ENCODE measurements at regions not wholly inside any gene's neighbourhood (a gene's known extent, or its start where the extent isn't known, plus 50 kb on each side); places are given as distances from the start of the nearest gene placed in this dataset.

- no peak overlapping the region for H3K27ac ChIP-seq (ENCODE audit: extremely low read depth, low read depth, low read length)
- no peak for TF ChIP-seq ZNF621 (tag by site-specific recombination; IDR thresholded peaks at IDR 0.05)
- peak; percentile 98 for TF ChIP-seq PRDM1 (tag by site-specific recombination; IDR thresholded peaks at IDR 0.05)
- no peak for TF ChIP-seq GLIS1 (tag by site-specific recombination; IDR thresholded peaks at IDR 0.05)
- no peaks in the 10 kb centered on the region for H3K4me1 ChIP-seq (ENCODE audit: control insufficient read depth, insufficient read depth, low read length)
- no peaks in the 10 kb centered on the region for H3K9me3 ChIP-seq (ENCODE audit: control insufficient read depth, insufficient read depth, low read depth, low read length)
- POLR2A ChIA-PET: no interaction called here
- no peaks in the 10 kb centered on the region for H3K36me3 ChIP-seq (ENCODE audit: control insufficient read depth in 2 of 2, insufficient read depth in 1 of 2, low read length in 2 of 2)
- no peak overlapping the region for H3K4me3 ChIP-seq (ENCODE audit: low read depth, low read length)
- CTCF ChIA-PET: no interaction called here
Observed at GRCh38 chr2:220845766-220846273, 726.3 kb downstream of the EPHA4 start.

GRCh38 chr2:220847006-220847405 is 725.1 kb downstream of the EPHA4 start:
- Histone ChIP-seq H3K9me3 (ENCODE audit: control insufficient read depth, insufficient read depth, low read depth, low read length) (no peaks in the 10 kb centered on the region), H3K4me3 (ENCODE audit: low read depth, low read length) (no peak overlapping the region), H3K4me1 (ENCODE audit: control insufficient read depth, insufficient read depth, low read length) (no peaks in the 10 kb centered on the region), H3K27ac (ENCODE audit: extremely low read depth, low read depth, low read length) (no peak overlapping the region), H3K36me3 (ENCODE audit: control insufficient read depth in 2 of 2, insufficient read depth in 1 of 2, low read length in 2 of 2) (no peaks in the 10 kb centered on the region)
- POLR2A ChIA-PET: no interaction called here
- TF ChIP-seq ZNF596 (tag by site-specific recombination; IDR thresholded peaks at IDR 0.05): no peak
- TF ChIP-seq ZNF664 (tag by site-specific recombination; IDR thresholded peaks at IDR 0.05): peak; percentile 72
- CTCF ChIA-PET: no interaction called here

- POLR2A ChIA-PET: no interaction called here
- H3K4me1 ChIP-seq (ENCODE audit: control insufficient read depth, insufficient read depth, low read length): no peaks in the 10 kb centered on the region
- TF ChIP-seq KLF1 (tag by site-specific recombination; IDR thresholded peaks at IDR 0.05): 0 out of 2 replicates have a peak, but pooled peaks have one; percentile 14
- peak; percentile 45; the same call in 1 of the 2 replicates for TF ChIP-seq EGR2 (tag by site-specific recombination; IDR thresholded peaks at IDR 0.05; ENCODE audit: low read depth)
- peak; percentile 93 for TF ChIP-seq GLIS1 (tag by site-specific recombination; IDR thresholded peaks at IDR 0.05)
- peak; percentile 20; the same call in 1 of the 2 replicates for TF ChIP-seq ZBTB6 (tag by site-specific recombination; IDR thresholded peaks at IDR 0.05)
- no peak for TF ChIP-seq ZNF521 (tag by site-specific recombination; IDR thresholded peaks at IDR 0.05)
- TF ChIP-seq ZNF624 (tag by site-specific recombination; IDR thresholded peaks at IDR 0.05): no peak
- TF ChIP-seq ZFHX2 (tag by site-specific recombination; conservative IDR thresholded peaks at IDR 0.05): peak; percentile 70
- no peak for TF ChIP-seq ZNF16 (tag by site-specific recombination; IDR thresholded peaks at IDR 0.05; ENCODE audit: low read depth)
- peak; percentile 26; the same call in 1 of the 2 replicates for TF ChIP-seq SP7 (tag by site-specific recombination; IDR thresholded peaks at IDR 0.05)
- TF ChIP-seq PRDM4 (tag by site-specific recombination; IDR thresholded peaks at IDR 0.05): no peak
- 0 out of 2 replicates have a peak, but pooled peaks have one; percentile 9 for TF ChIP-seq PRDM1 (tag by site-specific recombination; IDR thresholded peaks at IDR 0.05)
- no peak overlapping the region for H3K27ac ChIP-seq (ENCODE audit: extremely low read depth, low read depth, low read length)
- H3K4me3 ChIP-seq (ENCODE audit: low read depth, low read length): no peak overlapping the region
- CTCF ChIA-PET: interaction anchor here (0.6 kb wide), 2 partner anchors 16 to 588 kb away, joined by 3 to 5 read pairs; no protein-coding TSS in a partner anchor
- no peaks in the 10 kb centered on the region for H3K9me3 ChIP-seq (ENCODE audit: control insufficient read depth, insufficient read depth, low read depth, low read length)
- H3K36me3 ChIP-seq (ENCODE audit: control insufficient read depth in 2 of 2, insufficient read depth in 1 of 2, low read length in 2 of 2): no peaks in the 10 kb centered on the region
Observed at GRCh38 chr2:220847589-220847988, 724.5 kb downstream of the EPHA4 start.

- Histone ChIP-seq H3K36me3 (ENCODE audit: control insufficient read depth in 2 of 2, insufficient read depth in 1 of 2, low read length in 2 of 2) (no peaks in the 10 kb centered on the region), H3K27ac (ENCODE audit: extremely low read depth, low read depth, low read length) (no peak overlapping the region), H3K4me3 (ENCODE audit: low read depth, low read length) (no peak overlapping the region), H3K9me3 (ENCODE audit: control insufficient read depth, insufficient read depth, low read depth, low read length) (no peaks in the 10 kb centered on the region), H3K4me1 (ENCODE audit: control insufficient read depth, insufficient read depth, low read length) (no peaks in the 10 kb centered on the region)
- ChIA-PET CTCF (no interaction called here), POLR2A (no interaction called here)
- TF ChIP-seq YY2 (tag by site-specific recombination; IDR thresholded peaks at IDR 0.05): no peak
- no peak for TF ChIP-seq TCF7L2 (IDR thresholded peaks at IDR 0.05; ENCODE audit: borderline replicate concordance, low read depth, low read length)
- no peak for TF ChIP-seq YY1 (tag by site-specific recombination; IDR thresholded peaks at IDR 0.05)
- TF ChIP-seq ZNF664 (tag by site-specific recombination; IDR thresholded peaks at IDR 0.05): no peak
- no peak for TF ChIP-seq ZNF513 (tag by site-specific recombination; IDR thresholded peaks at IDR 0.05)
- no peak for TF ChIP-seq ZEB2 (tag by site-specific recombination; IDR thresholded peaks at IDR 0.05)
- no peak for TF ChIP-seq GLIS1 (tag by site-specific recombination; IDR thresholded peaks at IDR 0.05)
- TF ChIP-seq ZNF473 (tag by site-specific recombination; IDR thresholded peaks at IDR 0.05): no peak
- TF ChIP-seq ZNF311 (tag by site-specific recombination; IDR thresholded peaks at IDR 0.05; ENCODE audit: borderline replicate concordance): no peak
Observed at GRCh38 chr2:220849433-220849832, 722.7 kb downstream of the EPHA4 start.
